Common myeloid progenitor, CD34-positive (primary cell): ENCODE measurements at regions not wholly inside any gene's neighbourhood (a gene's known extent, or its start where the extent isn't known, plus 50 kb on each side); places are given as distances from the start of the nearest gene placed in this dataset.

Experiments used
- CTCF ChIA-PET: fragments of 350-600 bp; sonication (Branson Sonifier 250); formaldehyde crosslinking; loops from one replicate; lab custom pipeline; 2021; ENCODE audit warnings: antibody characterized with exemption; lab: Charles Lee
- POLR2A ChIA-PET: fragments of 350-600 bp; sonication (Branson Sonifier 250); formaldehyde crosslinking; loops from one replicate; lab custom pipeline; 2021; ENCODE audit warnings: antibody characterized with exemption; lab: Charles Lee
- DNase-seq, 3 donors: peaks; one replicate each; pipeline versions ENCODE4 v3.0.0 to v3.0.0-alpha.2; 2013
- H3K27ac ChIP-seq, 2 experiments: 1 replicate in 1 of 2; 2 replicates in 1 of 2; pipeline ENCODE4 v1.7.0; 2013; ENCODE audit warnings: inconsistent platforms in 2 of 2, low read length in 2 of 2, mild to moderate bottlenecking in 2 of 2, low read depth in 1 of 2, moderate library complexity in 1 of 2; ENCODE audit not compliant: severe bottlenecking in 2 of 2, insufficient read depth in 1 of 2, poor library complexity in 1 of 2
- H3K27me3 ChIP-seq, 5 experiments: replicated peaks in 2 of 5; 1 replicate in 3 of 5; 2 replicates in 2 of 5; pipeline versions ENCODE4 v1.6.1 to v1.7.0; 2013; ENCODE audit warnings: low read length in 4 of 5, mild to moderate bottlenecking in 2 of 5, moderate library complexity in 2 of 5, inconsistent platforms in 1 of 5; ENCODE audit not compliant: insufficient read depth in 5 of 5, control insufficient read depth in 4 of 5
- H3K36me3 ChIP-seq, 4 experiments: 1 replicate in 2 of 4; 2 replicates in 2 of 4; pipeline versions ENCODE4 v1.6.1 to v1.7.0; 2013; ENCODE audit warnings: low read length in 3 of 4, control low read depth in 1 of 4, mild to moderate bottlenecking in 1 of 4; ENCODE audit not compliant: control insufficient read depth in 4 of 4, insufficient read depth in 4 of 4
- H3K4me1 ChIP-seq, 4 experiments: 1 replicate in 3 of 4; 2 replicates in 1 of 4; pipeline versions ENCODE4 v1.6.1 to v1.7.1; 2013; ENCODE audit warnings: low read length in 3 of 4, mild to moderate bottlenecking in 3 of 4, control low read depth in 1 of 4, inconsistent platforms in 1 of 4, moderate library complexity in 1 of 4; ENCODE audit not compliant: control insufficient read depth in 4 of 4, insufficient read depth in 4 of 4; ENCODE audit errors: control extremely low read depth in 1 of 4
- H3K4me3 ChIP-seq, 7 experiments: 1 replicate in 4 of 7; 2 replicates in 3 of 7; pipeline versions ENCODE4 v1.5.1 to v1.7.0; 2013; ENCODE audit warnings: mild to moderate bottlenecking in 7 of 7, low read length in 6 of 7, moderate library complexity in 6 of 7, inconsistent platforms in 2 of 7, low read depth in 2 of 7, control low read depth in 1 of 7; ENCODE audit not compliant: insufficient read depth in 4 of 7, control insufficient read depth in 1 of 7; ENCODE audit errors: extremely low read depth in 1 of 7
- H3K9me3 ChIP-seq, 5 experiments: 1 replicate in 4 of 5; 2 replicates in 1 of 5; pipeline versions ENCODE4 v1.6.1 to v1.7.1; 2013; ENCODE audit warnings: low read length in 4 of 5, mild to moderate bottlenecking in 2 of 5, inconsistent platforms in 1 of 5, low read depth in 1 of 5, moderate library complexity in 1 of 5; ENCODE audit not compliant: control insufficient read depth in 4 of 5, insufficient read depth in 2 of 5; ENCODE audit errors: control extremely low read depth in 1 of 5
- WGBS: methylation state at CpG from one replicate; pipeline ENCODE4 v1.1.5; 2013; ENCODE audit not compliant: insufficient coverage; 5-methylcytosine and 5-hydroxymethylcytosine counted together

DNA sequence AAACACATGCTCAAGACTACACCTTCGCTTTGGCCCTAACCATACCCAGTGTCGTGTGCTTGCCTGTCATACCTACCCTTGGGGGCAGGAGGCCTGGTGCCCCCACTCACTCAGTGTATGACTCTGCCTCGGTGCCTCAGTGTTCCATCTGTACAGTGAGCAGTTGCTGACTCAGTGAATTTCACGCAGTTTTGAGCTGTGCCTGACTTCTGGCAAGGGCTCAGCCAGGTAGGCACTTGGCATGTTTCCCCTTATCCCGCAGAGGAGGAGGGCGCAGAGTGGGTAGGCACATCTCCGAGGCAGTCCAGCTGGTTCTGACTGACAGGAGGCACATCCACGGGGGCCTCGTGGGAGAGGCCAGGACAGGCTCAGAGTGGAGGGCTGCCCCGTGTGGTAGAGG, 148.9 kb upstream of the CIBAR2 start:
- Histone ChIP-seq H3K27me3 (no peaks in the 10 kb centered on the region), H3K36me3 (no peaks in the 10 kb centered on the region), H3K27ac (no peak overlapping the region), H3K9me3 (no peaks in the 10 kb centered on the region), H3K4me3 (no peak overlapping the region), H3K4me1 (peaks cover 0 to 52% (median 34%) of the 10 kb centered on the region in 4 experiments)
- DNase-seq = no peak
- POLR2A ChIA-PET = no interaction called here
- CTCF ChIA-PET = interaction anchor here (1.5 to 7.8 kb wide), 3 partner anchors 8 to 47 kb away, joined by 3 to 68 read pairs (median 5); no protein-coding TSS in a partner anchor
- WGBS = 91% methylated on average over 9 of the region's 10 CpGs

DNA sequence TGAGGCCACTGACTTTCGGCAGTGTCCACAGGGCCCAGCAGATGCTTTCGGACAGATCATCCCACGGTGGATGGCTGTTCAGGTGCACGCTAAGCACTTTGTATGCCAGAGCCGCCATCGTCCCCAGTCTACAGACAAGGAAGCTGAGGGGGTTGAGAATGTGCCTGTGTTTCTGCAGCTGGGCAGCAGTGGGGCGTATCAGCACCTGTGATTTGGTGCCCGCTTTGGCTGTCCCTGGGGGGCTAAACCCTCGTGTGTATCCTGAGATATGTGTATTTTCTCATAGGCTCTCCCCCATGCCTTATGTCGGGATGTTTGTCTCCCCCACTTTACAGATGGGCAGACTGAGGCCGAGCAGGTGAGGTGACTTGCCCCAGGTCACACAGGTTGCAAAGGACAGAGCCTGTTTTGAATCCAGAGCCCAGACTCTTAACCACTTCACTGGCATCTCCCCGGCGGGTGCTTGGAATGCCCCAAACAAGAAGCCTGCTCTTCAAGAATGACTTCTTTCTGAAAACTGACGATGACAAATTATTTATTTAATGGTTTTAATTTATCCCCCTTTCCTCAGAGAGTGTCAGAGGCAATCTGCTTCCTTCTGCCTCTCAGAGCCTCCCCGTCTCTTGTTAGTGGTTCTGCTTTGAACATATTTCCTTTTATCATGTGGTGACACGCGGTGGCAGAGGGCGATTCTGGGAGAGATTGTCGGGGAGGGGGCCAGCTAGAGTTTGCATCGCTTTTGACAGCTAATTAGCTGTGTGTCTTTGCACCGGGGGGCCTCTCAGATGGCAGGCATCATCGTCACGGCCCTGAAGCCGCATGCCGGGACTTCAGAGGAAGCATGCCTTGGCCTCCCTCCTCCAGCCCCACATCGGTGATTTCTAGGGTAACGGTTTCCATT, 149.6 kb upstream of the CIBAR2 start:
- ChIA-PET CTCF (interaction anchor here (0.8 to 7.8 kb wide), 6 partner anchors 9 to 47 kb away, joined by 3 to 68 read pairs (median 4); no protein-coding TSS in a partner anchor), POLR2A (no interaction called here)
- no peaks in the 10 kb centered on the region for H3K27me3 ChIP-seq
- DNase-seq = peak; percentile 85 to 98 (median 96)
- no peaks in the 10 kb centered on the region for H3K36me3 ChIP-seq
- peak overlapping the region in 1 of 2 experiments; percentile 49 for H3K27ac ChIP-seq
- 41% methylated on average over 21 of the region's 27 CpGs for WGBS
- H3K4me1 ChIP-seq = peaks cover 0 to 52% (median 34%) of the 10 kb centered on the region in 4 experiments
- H3K4me3 ChIP-seq = peak overlapping the region in 1 of 7 experiments; percentile 4
- no peaks in the 10 kb centered on the region for H3K9me3 ChIP-seq

DNA sequence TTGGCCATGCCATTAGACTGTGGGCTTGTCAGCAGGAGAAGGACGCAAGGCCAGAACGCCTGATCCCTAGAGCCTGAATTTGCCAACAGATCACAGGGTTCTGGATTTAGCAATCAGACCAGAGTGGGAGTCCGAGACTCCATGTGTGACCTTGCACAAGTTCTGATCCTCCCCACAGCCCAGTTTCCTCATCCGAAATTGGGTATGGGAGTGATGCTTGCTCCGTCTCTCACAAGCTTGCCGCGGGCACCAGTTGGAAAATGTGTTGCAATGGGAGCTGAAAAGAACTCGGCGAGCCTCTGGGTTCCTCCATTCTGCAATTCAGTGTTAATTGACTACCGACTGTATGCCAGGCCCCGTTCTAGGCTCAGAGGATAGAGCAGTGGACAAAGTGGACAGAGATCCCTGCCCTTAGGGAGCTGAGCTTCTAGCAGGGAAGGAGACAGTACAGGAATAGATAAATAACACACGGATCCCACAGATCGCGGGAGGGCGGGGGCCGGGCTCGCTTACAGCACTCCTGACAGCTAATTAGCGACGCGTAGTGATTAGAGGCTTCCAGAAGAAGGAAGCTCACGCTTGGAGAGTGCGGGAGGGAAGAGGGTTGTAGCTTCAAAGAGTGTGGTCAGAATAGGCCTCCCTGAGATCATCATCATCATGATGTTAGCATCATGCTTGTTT, 150.4 kb upstream of the CIBAR2 start:
- 86% methylated on average over 20 of the region's 22 CpGs for WGBS
- CTCF ChIA-PET = interaction anchor here (0.8 to 7.8 kb wide), 8 partner anchors 10 to 46 kb away, joined by 3 to 68 read pairs (median 3); no protein-coding TSS in a partner anchor
- H3K27me3 ChIP-seq = no peaks in the 10 kb centered on the region
- H3K36me3 ChIP-seq = no peaks in the 10 kb centered on the region
- no peak overlapping the region for H3K4me3 ChIP-seq
- peaks cover 0 to 50% (median 34%) of the 10 kb centered on the region in 4 experiments for H3K4me1 ChIP-seq
- no peaks in the 10 kb centered on the region for H3K9me3 ChIP-seq
- POLR2A ChIA-PET = interaction anchor here (0.6 kb wide), 1 partner anchor 105 kb away, joined by 5 read pairs; no protein-coding TSS in a partner anchor
- DNase-seq = peak in 1 of 3 donors; percentile 31
- no peak overlapping the region for H3K27ac ChIP-seq

DNA sequence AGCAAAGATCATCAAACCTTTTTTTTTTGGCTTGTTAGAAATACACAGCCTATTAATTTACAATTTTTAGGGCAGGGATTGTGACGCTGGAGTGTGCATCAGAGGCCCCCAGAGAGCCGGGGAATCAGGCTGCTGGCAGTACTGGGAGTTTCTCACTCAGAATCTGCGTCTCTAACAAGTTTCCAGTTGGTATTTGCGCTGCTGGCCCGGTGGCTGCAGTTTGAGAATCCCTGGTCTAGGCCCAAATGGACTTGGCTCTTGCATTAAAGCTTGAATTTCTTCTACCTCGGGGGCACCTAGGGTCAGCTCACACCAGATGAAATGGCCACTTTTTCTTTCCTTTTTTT, 150.9 kb upstream of the CIBAR2 start:
- DNase-seq = no peak
- H3K4me3 ChIP-seq = no peak overlapping the region
- POLR2A ChIA-PET = interaction anchor here (0.6 kb wide), 1 partner anchor 105 kb away, joined by 5 read pairs; no protein-coding TSS in a partner anchor
- H3K27me3 ChIP-seq = no peaks in the 10 kb centered on the region
- H3K9me3 ChIP-seq = no peaks in the 10 kb centered on the region
- H3K36me3 ChIP-seq = no peaks in the 10 kb centered on the region
- WGBS = 95% methylated on average over 6 of the region's 6 CpGs
- peaks cover 0 to 45% (median 32%) of the 10 kb centered on the region in 4 experiments for H3K4me1 ChIP-seq
- no peak overlapping the region for H3K27ac ChIP-seq
- CTCF ChIA-PET = interaction anchor here (0.9 to 7.8 kb wide), 7 partner anchors 10 to 33 kb away, joined by 3 to 68 read pairs (median 4); no protein-coding TSS in a partner anchor

DNA sequence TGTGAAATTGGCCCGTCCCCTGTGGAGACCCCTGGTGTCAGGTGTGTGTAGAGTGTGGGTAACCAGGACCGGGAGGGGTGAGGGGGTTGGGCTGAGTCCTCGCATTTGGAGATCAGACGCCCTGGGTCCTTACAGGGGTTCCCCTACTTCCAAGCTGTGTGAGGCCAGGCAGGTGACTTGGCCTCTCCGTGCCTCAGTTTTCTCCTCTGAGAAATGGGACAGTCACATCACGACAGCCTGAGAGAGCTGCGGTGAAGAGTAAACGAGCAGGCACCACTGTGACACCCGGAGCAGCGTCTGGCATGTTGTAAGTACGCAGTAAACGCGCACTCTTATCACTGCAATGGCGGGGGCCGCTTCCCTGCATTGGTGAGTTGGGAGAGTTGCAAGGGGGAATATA, 152.5 kb upstream of the CIBAR2 start:
- DNase-seq = no peak
- Histone ChIP-seq H3K4me3 (no peak overlapping the region), H3K36me3 (no peaks in the 10 kb centered on the region), H3K9me3 (no peaks in the 10 kb centered on the region), H3K27ac (no peak overlapping the region), H3K27me3 (no peaks in the 10 kb centered on the region), H3K4me1 (peaks cover 0 to 30% (median 18%) of the 10 kb centered on the region in 4 experiments)
- POLR2A ChIA-PET = no interaction called here
- CTCF ChIA-PET = interaction anchor here (1.1 to 7.8 kb wide), 4 partner anchors 11 to 24 kb away, joined by 3 to 68 read pairs (median 26); no protein-coding TSS in a partner anchor
- WGBS = 99% methylated on average over 14 of the region's 15 CpGs

DNA sequence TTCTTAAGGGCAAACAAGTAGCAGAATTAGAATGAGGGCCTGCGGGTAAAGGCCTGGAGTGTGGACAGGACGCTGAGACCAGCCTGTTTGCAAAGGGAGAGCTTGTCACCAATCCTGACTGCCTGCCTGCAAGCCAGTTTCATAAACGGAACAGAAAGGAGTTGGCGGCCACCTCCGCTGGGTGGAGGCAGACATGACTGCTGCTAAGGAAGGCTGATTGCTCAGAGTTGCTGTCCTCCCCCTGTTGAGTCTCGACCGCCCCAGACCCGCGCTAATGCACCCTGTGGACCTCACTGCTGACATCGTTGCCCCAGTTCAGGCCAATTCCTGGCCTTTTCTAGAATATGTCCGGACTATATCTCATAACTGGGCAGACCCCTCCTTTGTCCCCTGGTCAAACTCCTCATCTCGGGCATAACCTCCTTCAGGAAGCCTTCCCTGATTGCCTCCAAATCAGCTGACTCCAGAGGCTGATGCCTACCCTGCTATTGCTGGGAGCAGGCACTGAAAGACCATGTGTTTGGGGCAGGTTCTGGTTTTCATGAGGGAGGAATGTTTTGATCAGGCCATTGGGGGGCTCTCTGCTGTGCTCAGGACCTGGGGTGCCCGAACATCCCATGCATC, 153.0 kb upstream of the CIBAR2 start:
- ChIA-PET CTCF (interaction anchor here (1.1 to 7.8 kb wide), 3 partner anchors 11 to 20 kb away, joined by 3 to 68 read pairs (median 44); no protein-coding TSS in a partner anchor), POLR2A (no interaction called here)
- H3K9me3 ChIP-seq = no peaks in the 10 kb centered on the region
- WGBS = 98% methylated on average over 12 of the region's 13 CpGs
- peaks cover 0 to 27% (median 18%) of the 10 kb centered on the region in 4 experiments for H3K4me1 ChIP-seq
- H3K4me3 ChIP-seq = no peak overlapping the region
- DNase-seq = peak in 2 of 3 donors; percentile 21 to 40
- H3K36me3 ChIP-seq = no peaks in the 10 kb centered on the region
- H3K27me3 ChIP-seq = no peaks in the 10 kb centered on the region
- H3K27ac ChIP-seq = no peak overlapping the region
